ENCODE measurements at regions not wholly inside any gene's neighbourhood (a gene's known extent, or its start where the extent isn't known, plus 50 kb on each side); places are given as distances from the start of the nearest gene placed in this dataset.

DNA sequence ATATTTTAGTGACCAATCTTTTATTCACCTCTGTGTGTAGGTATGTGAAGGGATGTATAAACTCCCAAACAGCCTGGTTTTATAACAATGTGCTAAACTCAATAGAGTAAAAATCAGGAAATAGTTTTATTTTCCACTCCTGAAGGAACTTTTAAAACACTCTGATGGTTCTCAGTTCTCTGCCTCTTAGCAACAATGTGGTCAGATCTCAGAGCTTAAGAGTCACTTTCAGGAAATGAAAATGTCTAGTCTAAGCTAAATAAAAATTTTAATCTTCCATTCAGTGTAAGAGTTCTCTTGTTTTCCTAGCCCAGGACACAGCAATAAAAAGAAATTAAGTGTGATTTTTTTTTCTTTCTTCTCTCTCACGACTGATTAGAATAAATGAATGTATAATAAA, 718.0 kb downstream of the C12orf50 start:
- Histone ChIP-seq H3K4me3 (ENCODE audit: control insufficient read depth in 2 of 3, extremely low read depth in 1 of 3, insufficient read depth in 2 of 3, low read depth in 1 of 3, low read length in 3 of 3) (no peak overlapping the region), H3K4me2 (ENCODE audit: control insufficient read depth, extremely low read depth, insufficient read depth, low read depth, low read length) (no peak overlapping the region), H4K20me1 (ENCODE audit: control insufficient read depth, extremely low read depth, insufficient read depth, low read length) (no peaks in the 10 kb centered on the region), H3K9me1 (ENCODE audit: control insufficient read depth, extremely low read depth, insufficient read depth, low read length) (no peaks in the 10 kb centered on the region), H3K27me3 (ENCODE audit: control insufficient read depth, extremely low read depth, insufficient read depth, low read length) (no peaks in the 10 kb centered on the region), H3K9ac (ENCODE audit: control insufficient read depth, extremely low read depth, insufficient read depth, low read length) (no peak overlapping the region), H3K79me2 (ENCODE audit: control insufficient read depth, insufficient read depth, low read length) (no peaks in the 10 kb centered on the region), H3K4me1 (ENCODE audit: control insufficient read depth, extremely low read depth, insufficient read depth, low read length) (no peaks in the 10 kb centered on the region), H3K9me3 (ENCODE audit: control insufficient read depth, low read depth, low read length) (no peaks in the 10 kb centered on the region), H3K27ac (ENCODE audit: control insufficient read depth, insufficient read depth, low read length) (no peak overlapping the region), H3K36me3 (ENCODE audit: control insufficient read depth in 2 of 2, extremely low read depth in 1 of 2, insufficient read depth in 2 of 2, low read length in 2 of 2) (no peaks in the 10 kb centered on the region), H2AFZ (ENCODE audit: control insufficient read depth, low read length) (no peak overlapping the region)
- FAIRE-seq = no peak
- dilution Hi-C loops (cut with MboI; ENCODE audit: extremely low pct_ligation_motif_present, low sequenced_read_pairs) = no loop called here
- DNase-seq (ENCODE audit: low read depth, low spot score) = no peak
- TF ChIP-seq, protein P1, sequence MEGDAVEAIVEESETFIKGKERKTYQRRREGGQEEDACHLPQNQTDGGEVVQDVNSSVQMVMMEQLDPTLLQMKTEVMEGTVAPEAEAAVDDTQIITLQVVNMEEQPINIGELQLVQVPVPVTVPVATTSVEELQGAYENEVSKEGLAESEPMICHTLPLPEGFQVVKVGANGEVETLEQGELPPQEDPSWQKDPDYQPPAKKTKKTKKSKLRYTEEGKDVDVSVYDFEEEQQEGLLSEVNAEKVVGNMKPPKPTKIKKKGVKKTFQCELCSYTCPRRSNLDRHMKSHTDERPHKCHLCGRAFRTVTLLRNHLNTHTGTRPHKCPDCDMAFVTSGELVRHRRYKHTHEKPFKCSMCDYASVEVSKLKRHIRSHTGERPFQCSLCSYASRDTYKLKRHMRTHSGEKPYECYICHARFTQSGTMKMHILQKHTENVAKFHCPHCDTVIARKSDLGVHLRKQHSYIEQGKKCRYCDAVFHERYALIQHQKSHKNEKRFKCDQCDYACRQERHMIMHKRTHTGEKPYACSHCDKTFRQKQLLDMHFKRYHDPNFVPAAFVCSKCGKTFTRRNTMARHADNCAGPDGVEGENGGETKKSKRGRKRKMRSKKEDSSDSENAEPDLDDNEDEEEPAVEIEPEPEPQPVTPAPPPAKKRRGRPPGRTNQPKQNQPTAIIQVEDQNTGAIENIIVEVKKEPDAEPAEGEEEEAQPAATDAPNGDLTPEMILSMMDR (optimal IDR thresholded peaks at IDR 0.05 in 1 of 3, IDR thresholded peaks at IDR 0.05 in 1 of 3, conservative IDR thresholded peaks at IDR 0.05 in 1 of 3; ENCODE audit: extremely low read depth in 1 of 3, insufficient read depth in 2 of 3, low read length in 3 of 3) = no peak
- no peak for TF ChIP-seq EZH2 (IDR thresholded peaks at IDR 0.05; ENCODE audit: low read length)

DNA sequence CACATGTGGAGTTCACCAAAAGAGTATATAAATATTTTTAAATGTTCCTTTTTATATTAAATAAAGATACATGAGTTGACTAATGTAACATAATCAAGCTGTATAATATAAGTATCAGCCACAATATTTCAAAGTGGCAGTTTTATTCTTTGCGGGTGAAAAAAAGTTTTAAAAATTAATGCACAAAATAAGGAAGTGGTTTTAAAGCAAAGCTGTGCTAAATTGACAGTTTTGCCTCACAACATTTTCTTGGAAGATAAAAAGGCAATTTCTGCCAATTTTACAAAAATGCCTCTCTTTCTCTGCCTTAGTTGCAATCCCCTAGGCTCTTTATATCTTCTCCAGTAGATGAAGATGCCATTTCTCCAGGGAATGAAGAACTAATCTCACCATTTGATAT, 719.1 kb downstream of the C12orf50 start:
- Histone ChIP-seq H3K9me3 (ENCODE audit: control insufficient read depth, low read depth, low read length) (no peaks in the 10 kb centered on the region), H3K27me3 (ENCODE audit: control insufficient read depth, extremely low read depth, insufficient read depth, low read length) (no peaks in the 10 kb centered on the region), H3K9me1 (ENCODE audit: control insufficient read depth, extremely low read depth, insufficient read depth, low read length) (no peaks in the 10 kb centered on the region), H3K9ac (ENCODE audit: control insufficient read depth, extremely low read depth, insufficient read depth, low read length) (no peak overlapping the region), H3K4me2 (ENCODE audit: control insufficient read depth, extremely low read depth, insufficient read depth, low read depth, low read length) (no peak overlapping the region), H3K36me3 (ENCODE audit: control insufficient read depth in 2 of 2, extremely low read depth in 1 of 2, insufficient read depth in 2 of 2, low read length in 2 of 2) (no peaks in the 10 kb centered on the region), H3K27ac (ENCODE audit: control insufficient read depth, insufficient read depth, low read length) (no peak overlapping the region), H3K4me1 (ENCODE audit: control insufficient read depth, extremely low read depth, insufficient read depth, low read length) (no peaks in the 10 kb centered on the region), H3K4me3 (ENCODE audit: control insufficient read depth in 2 of 3, extremely low read depth in 1 of 3, insufficient read depth in 2 of 3, low read depth in 1 of 3, low read length in 3 of 3) (no peak overlapping the region), H4K20me1 (ENCODE audit: control insufficient read depth, extremely low read depth, insufficient read depth, low read length) (no peaks in the 10 kb centered on the region), H2AFZ (ENCODE audit: control insufficient read depth, low read length) (no peak overlapping the region), H3K79me2 (ENCODE audit: control insufficient read depth, insufficient read depth, low read length) (no peaks in the 10 kb centered on the region)
- TF ChIP-seq EZH2 (IDR thresholded peaks at IDR 0.05; ENCODE audit: low read length) = no peak
- TF ChIP-seq, protein P1 (optimal IDR thresholded peaks at IDR 0.05 in 1 of 3, IDR thresholded peaks at IDR 0.05 in 1 of 3, conservative IDR thresholded peaks at IDR 0.05 in 1 of 3; ENCODE audit: extremely low read depth in 1 of 3, insufficient read depth in 2 of 3, low read length in 3 of 3) = no peak
- no peak for DNase-seq (ENCODE audit: low read depth, low spot score)
- dilution Hi-C loops (cut with MboI; ENCODE audit: extremely low pct_ligation_motif_present, low sequenced_read_pairs) = no loop called here
- FAIRE-seq = no peak

Data from keratinocyte (primary cell).